HEK293 (cell line): ENCODE measurements at regions not wholly inside any gene's neighbourhood (a gene's known extent, or its start where the extent isn't known, plus 50 kb on each side); places are given as distances from the start of the nearest gene placed in this dataset.

ENCODE experiments used
- CTCF ChIA-PET: fragments of 350-600 bp; formaldehyde crosslinking; extraction: SDS; loops from one replicate; lab custom pipeline; 2021; ENCODE audit warnings: antibody characterized with exemption; lab: Yijun Ruan, JAX
- POLR2A ChIA-PET: fragments of 300-600 bp; formaldehyde crosslinking; extraction: SDS; loops from one replicate; lab custom pipeline; 2020; ENCODE audit warnings: antibody characterized with exemption, inconsistent platforms; lab: Yijun Ruan, JAX
- H3K27ac ChIP-seq: fragments of 200-500 bp; sonication (Bioruptor generic); 2 replicates; pipeline ENCODE4 v1.5.1; 2014; ENCODE audit warnings: low read depth, low read length, control low read depth, inconsistent platforms; ENCODE audit errors: extremely low read depth
- H3K36me3 ChIP-seq, 2 experiments: fragments of 200-500 bp in 1 of 2; sonication (Bioruptor generic) in 1 of 2; 1 replicate in 1 of 2; 2 replicates in 1 of 2; pipeline ENCODE4 v1.5.1; 2014 to 2017; ENCODE audit warnings: inconsistent platforms in 2 of 2, low read length in 2 of 2; ENCODE audit not compliant: control insufficient read depth in 2 of 2, insufficient read depth in 1 of 2
- H3K4me1 ChIP-seq: fragments of 200-500 bp; sonication (Bioruptor generic); 2 replicates; pipeline ENCODE4 v1.5.1; 2014; ENCODE audit warnings: mild to moderate bottlenecking, low read length, inconsistent platforms; ENCODE audit not compliant: control insufficient read depth, insufficient read depth
- H3K4me3 ChIP-seq: 2 replicates; pipeline ENCODE4 v1.5.1; 2011; ENCODE audit warnings: low read depth, mild to moderate bottlenecking, control low read depth, low read length, moderate library complexity
- H3K9me3 ChIP-seq: fragments of 200-500 bp; sonication (Bioruptor generic); 2 replicates; pipeline ENCODE4 v1.5.1; 2014; ENCODE audit warnings: low read depth, low read length, inconsistent platforms; ENCODE audit not compliant: control insufficient read depth, insufficient read depth
- HOXA7 ChIP-seq: sonication (generic); formaldehyde crosslinking; IDR thresholded peaks from 2 replicates; pipeline ENCODE4 v1.8.1; 2022; ENCODE audit warnings: missing genetic modification reagents, borderline replicate concordance
- HOXC10 ChIP-seq: sonication (generic); formaldehyde crosslinking; IDR thresholded peaks from 2 replicates; pipeline ENCODE4 v1.8.1; 2023; ENCODE audit warnings: mild to moderate bottlenecking, missing genetic modification reagents
- HOXD13 ChIP-seq: sonication (generic); formaldehyde crosslinking; IDR thresholded peaks from 2 replicates; pipeline ENCODE4 v1.8.0; 2022; ENCODE audit warnings: missing genetic modification reagents, borderline replicate concordance
- IKZF3 ChIP-seq: fragments of 450-650 bp; IDR thresholded peaks from 2 replicates; pipeline ENCODE4 v1.5.0; 2018; ENCODE audit warnings: missing biosample characterization, mild to moderate bottlenecking, missing genetic modification characterization, moderate library complexity
- KLF9 ChIP-seq: fragments of 450-650 bp; formaldehyde crosslinking; IDR thresholded peaks from 2 replicates; pipeline ENCODE4 v1.5.1; 2016; ENCODE audit warnings: missing biosample characterization, missing genetic modification characterization, low read depth
- ZNF16 ChIP-seq: fragments of 450-650 bp; formaldehyde crosslinking; IDR thresholded peaks from 2 replicates; pipeline ENCODE4 v1.5.1; 2016; ENCODE audit warnings: low read depth, missing biosample characterization, missing genetic modification characterization
- ZNF175 ChIP-seq: fragments of 450-650 bp; formaldehyde crosslinking; IDR thresholded peaks from 2 replicates; pipeline ENCODE4 v1.5.1; 2016; ENCODE audit warnings: missing biosample characterization, missing genetic modification characterization
- ZNF214 ChIP-seq: fragments of 450-650 bp; formaldehyde crosslinking; IDR thresholded peaks from 2 replicates; pipeline ENCODE4 v1.5.1; 2017; ENCODE audit warnings: missing biosample characterization, mild to moderate bottlenecking, missing genetic modification characterization, borderline replicate concordance
- ZNF221 ChIP-seq: fragments of 450-650 bp; formaldehyde crosslinking; IDR thresholded peaks from 2 replicates; pipeline ENCODE4 v1.5.1; 2017; ENCODE audit warnings: missing biosample characterization, missing genetic modification characterization, borderline replicate concordance
- ZNF239 ChIP-seq: fragments of 450-650 bp; formaldehyde crosslinking; IDR thresholded peaks from 2 replicates; pipeline ENCODE4 v1.5.1; 2016; ENCODE audit warnings: missing biosample characterization, missing genetic modification characterization
- ZNF26 ChIP-seq: fragments of 450-650 bp; formaldehyde crosslinking; IDR thresholded peaks from 2 replicates; pipeline ENCODE4 v1.5.1; 2016; ENCODE audit warnings: missing biosample characterization, missing genetic modification characterization
- ZNF302 ChIP-seq: fragments of 450-650 bp; formaldehyde crosslinking; IDR thresholded peaks from 2 replicates; pipeline ENCODE4 v1.5.1; 2016; ENCODE audit warnings: missing biosample characterization, missing genetic modification characterization, low read depth
- ZNF335 ChIP-seq: fragments of 450-650 bp; formaldehyde crosslinking; conservative IDR thresholded peaks from 2 replicates; pipeline ENCODE4 v1.5.1; 2016; ENCODE audit warnings: missing biosample characterization, missing genetic modification characterization
- ZNF391 ChIP-seq: fragments of 450-650 bp; formaldehyde crosslinking; IDR thresholded peaks from 2 replicates; pipeline ENCODE4 v1.5.1; 2016; ENCODE audit warnings: low read depth, missing biosample characterization, missing genetic modification characterization, borderline replicate concordance
- ZNF548 ChIP-seq: fragments of 450-650 bp; formaldehyde crosslinking; IDR thresholded peaks from 2 replicates; pipeline ENCODE4 v1.5.1; 2016; ENCODE audit warnings: missing biosample characterization, missing genetic modification characterization
- ZNF561 ChIP-seq: fragments of 450-650 bp; IDR thresholded peaks from 2 replicates; pipeline ENCODE4 v1.5.1; 2018; ENCODE audit warnings: missing biosample characterization, missing genetic modification characterization, borderline replicate concordance
- ZNF600 ChIP-seq: fragments of 450-650 bp; formaldehyde crosslinking; IDR thresholded peaks from 2 replicates; pipeline ENCODE4 v1.5.1; 2016; ENCODE audit warnings: missing biosample characterization, missing genetic modification characterization
- ZNF621 ChIP-seq: fragments of 450-650 bp; formaldehyde crosslinking; IDR thresholded peaks from 2 replicates; pipeline ENCODE4 v1.5.1; 2017; ENCODE audit warnings: missing biosample characterization, missing genetic modification characterization
- ZNF624 ChIP-seq: fragments of 450-650 bp; formaldehyde crosslinking; IDR thresholded peaks from 2 replicates; pipeline ENCODE4 v1.5.1; 2017; ENCODE audit warnings: missing biosample characterization, missing genetic modification characterization
- ZNF626 ChIP-seq: fragments of 450-650 bp; sonication (Bioruptor Pico); formaldehyde crosslinking; IDR thresholded peaks from 2 replicates; pipeline ENCODE4 v1.5.1; 2018; ENCODE audit warnings: missing biosample characterization, missing genetic modification characterization, inconsistent platforms
- ZNF654 ChIP-seq: fragments of 450-650 bp; formaldehyde crosslinking; IDR thresholded peaks from 2 replicates; pipeline ENCODE4 v1.5.1; 2016; ENCODE audit warnings: low read depth, missing biosample characterization, missing genetic modification characterization
- ZXDB ChIP-seq: fragments of 450-650 bp; formaldehyde crosslinking; IDR thresholded peaks from 2 replicates; pipeline ENCODE4 v1.5.1; 2016; ENCODE audit warnings: missing biosample characterization, missing genetic modification characterization

DNA sequence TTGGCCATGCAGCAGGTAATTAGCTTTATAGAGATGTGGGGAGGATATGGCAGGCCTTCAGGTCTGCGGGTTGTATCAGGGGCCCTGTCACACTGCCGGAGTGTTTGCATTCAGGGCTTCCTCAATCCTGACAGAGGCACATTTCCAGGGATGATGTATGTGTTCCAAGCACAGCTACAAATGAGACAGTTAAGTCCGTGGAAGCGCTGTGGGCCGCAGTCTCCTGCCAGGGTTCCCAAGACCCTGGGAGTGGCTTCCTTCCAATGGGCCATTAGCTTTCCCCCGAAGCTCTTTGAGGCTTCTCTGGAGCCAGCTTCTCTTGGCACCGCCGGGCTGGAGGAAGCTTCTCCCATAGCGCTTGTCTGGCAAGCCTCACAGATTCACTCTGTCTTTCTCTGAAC is 1524.7 kb upstream of the TMEM132C start:
- TF ChIP-seq HOXD13 (CRISPR knock-in tag) (no peak), ZNF214 (tag by site-specific recombination) (no peak), ZNF626 (tag by site-specific recombination) (no peak)
- TF ChIP-seq, all 188 proteins: peak for 0
- ChIA-PET POLR2A (no interaction called here), CTCF (interaction anchor here (0.6 kb wide), 1 partner anchor 41 kb away, joined by 3 read pairs; no protein-coding TSS in a partner anchor)
- no peaks in the 10 kb centered on the region for H3K4me1 ChIP-seq
- H3K27ac ChIP-seq, result no peak overlapping the region
- H3K36me3 ChIP-seq, result no peaks in the 10 kb centered on the region
- no peaks in the 10 kb centered on the region for H3K9me3 ChIP-seq
- no peak overlapping the region for H3K4me3 ChIP-seq

DNA sequence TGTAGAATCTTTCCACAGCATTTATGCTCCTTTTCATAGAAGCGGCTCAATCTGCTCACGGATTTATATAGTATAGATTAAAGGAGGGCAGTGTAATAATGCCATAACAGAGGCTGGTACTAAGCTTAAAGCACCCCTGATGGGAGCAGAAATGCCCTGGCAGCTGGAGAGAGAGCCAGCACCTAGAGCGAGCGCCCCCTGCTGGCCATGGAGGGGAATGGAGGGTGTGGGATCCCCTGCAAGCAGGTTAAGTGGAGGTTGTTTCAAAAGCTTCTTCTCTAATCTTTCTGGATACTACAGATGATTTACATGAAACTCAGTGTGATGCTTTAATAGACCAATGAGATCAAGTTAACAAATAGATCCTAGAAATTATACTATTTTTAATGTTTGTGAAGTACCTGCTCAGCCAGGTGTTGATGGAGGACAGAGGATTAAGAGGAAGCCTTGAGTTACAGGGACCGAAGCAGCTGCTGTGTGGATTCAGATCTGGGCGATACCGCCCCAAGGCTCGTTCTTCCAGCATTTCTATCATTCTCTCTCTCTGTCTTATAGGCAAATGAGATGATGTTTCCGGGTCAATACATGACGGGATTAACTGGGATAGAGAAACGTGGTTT is 1519.3 kb upstream of the TMEM132C start:
- Histone ChIP-seq H3K9me3 (no peaks in the 10 kb centered on the region), H3K4me1 (no peaks in the 10 kb centered on the region), H3K36me3 (no peaks in the 10 kb centered on the region), H3K4me3 (no peak overlapping the region), H3K27ac (no peak overlapping the region)
- ChIA-PET POLR2A (no interaction called here), CTCF (interaction anchor here (0.5 to 2.0 kb wide), 25 partner anchors 9 to 1565 kb away, joined by 3 to 18 read pairs (median 4); no protein-coding TSS in a partner anchor)
- TF ChIP-seq ZNF175 (tag by site-specific recombination) (no peak), ZNF654 (peak; percentile 12)

DNA sequence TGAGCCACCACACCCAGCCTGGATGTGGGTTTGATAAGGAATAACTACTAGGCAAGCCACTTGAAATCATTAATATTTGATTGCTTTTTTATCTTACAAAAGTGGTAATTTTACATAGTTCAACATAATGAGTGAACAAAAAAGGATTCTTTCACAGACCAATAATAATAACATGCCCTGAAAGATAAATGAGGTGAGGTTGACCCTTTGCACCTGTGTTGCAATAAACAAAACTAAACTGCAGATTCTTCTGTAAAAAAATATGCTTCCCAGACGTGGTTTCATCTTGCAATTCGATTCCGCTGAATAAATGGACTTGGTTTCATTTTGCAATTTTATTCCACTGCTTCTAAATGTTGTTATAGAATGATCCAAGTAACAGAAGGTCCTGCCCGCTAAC is 1514.9 kb upstream of the TMEM132C start:
- Histone ChIP-seq H3K9me3 (no peaks in the 10 kb centered on the region), H3K4me1 (no peaks in the 10 kb centered on the region), H3K4me3 (no peak overlapping the region), H3K27ac (no peak overlapping the region), H3K36me3 (no peaks in the 10 kb centered on the region)
- no peak for TF ChIP-seq ZNF561 (tag by site-specific recombination)
- TF ChIP-seq ZNF548 (tag by site-specific recombination), result no peak
- TF ChIP-seq ZNF621 (tag by site-specific recombination), result no peak
- no peak for TF ChIP-seq ZNF16 (tag by site-specific recombination)
- TF ChIP-seq ZNF239 (tag by site-specific recombination), result no peak
- TF ChIP-seq HOXD13 (CRISPR knock-in tag), result no peak
- TF ChIP-seq ZNF26 (tag by site-specific recombination), result no peak
- no peak for TF ChIP-seq ZNF335 (tag by site-specific recombination)
- TF ChIP-seq ZNF624 (tag by site-specific recombination), result no peak
- TF ChIP-seq ZNF221 (tag by site-specific recombination), result no peak
- TF ChIP-seq KLF9 (tag by site-specific recombination), result no peak
- no peak for TF ChIP-seq ZNF600 (tag by site-specific recombination)
- TF ChIP-seq ZXDB (tag by site-specific recombination), result no peak
- no peak for TF ChIP-seq ZNF391 (tag by site-specific recombination)
- TF ChIP-seq HOXC10 (CRISPR knock-in tag), result no peak
- no peak for TF ChIP-seq HOXA7
- no peak for TF ChIP-seq ZNF302
- no peak for TF ChIP-seq IKZF3 (tag by site-specific recombination)
- CTCF ChIA-PET, result no interaction called here
- POLR2A ChIA-PET, result no interaction called here
